HFF-Myc (cell line): ENCODE measurements at regions not wholly inside any gene's neighbourhood (a gene's known extent, or its start where the extent isn't known, plus 50 kb on each side); places are given as distances from the start of the nearest gene placed in this dataset.
"Not testable (repeated sequence)": the region's sequence is repeated elsewhere in the genome, so short reads cannot be mapped to it uniquely, and the experiment has no call there.

ENCODE experiments used
- DNase-seq: peaks from one replicate; pipeline ENCODE4 v3.0.0-alpha.2; 2011; ENCODE audit warnings: low read depth; ENCODE audit errors: extremely low read depth
- H3K4me3 ChIP-seq: replicated peaks from 2 replicates; pipeline ENCODE4 v1.5.1; 2011; ENCODE audit warnings: low read depth, mild to moderate bottlenecking, control low read depth, low read length
- CTCF ChIP-seq: IDR thresholded peaks from 2 replicates; pipeline ENCODE4 v1.5.1; 2012; ENCODE audit warnings: mild to moderate bottlenecking, low read depth, low read length, control low read depth; ENCODE audit errors: missing control alignments

GRCh38 chr17:16888413-16889087 is 83.4 kb downstream of the TNFRSF13B start:
- no peak overlapping the region for H3K4me3 ChIP-seq
- TF ChIP-seq CTCF: no peak
- DNase-seq: no peak

DNA sequence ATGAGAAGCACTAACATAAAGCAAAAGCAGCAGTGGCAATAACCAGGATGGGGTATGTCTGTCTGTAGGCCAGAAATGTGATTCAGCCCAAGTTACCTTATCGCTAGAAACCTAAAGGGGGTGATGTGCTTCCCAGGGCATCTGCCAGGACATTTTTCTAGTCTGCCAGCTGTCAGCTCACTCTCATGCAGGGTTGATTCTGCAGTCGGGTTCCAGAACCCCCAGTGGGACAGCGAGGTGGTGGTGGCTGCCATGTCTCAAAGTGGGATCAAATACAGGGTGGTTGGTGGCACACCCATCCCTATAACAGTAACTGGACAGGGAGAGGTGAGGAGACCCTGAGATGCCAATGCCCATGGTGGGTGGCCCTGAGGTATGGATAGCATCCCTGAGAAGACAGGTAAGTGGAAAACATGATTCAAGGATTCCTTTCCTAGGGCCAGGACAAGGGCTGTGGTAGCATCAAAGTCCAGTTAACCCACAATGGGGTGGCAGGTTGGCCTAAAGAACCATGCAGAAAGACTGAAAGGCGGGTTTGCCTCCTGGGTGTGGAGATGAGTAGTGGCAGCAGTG is 84.3 kb downstream of the TNFRSF13B start:
- DNase-seq: no peak
- no peak overlapping the region for H3K4me3 ChIP-seq
- no peak for TF ChIP-seq CTCF

- TF ChIP-seq CTCF: no peak
- no peak overlapping the region for H3K4me3 ChIP-seq
- no peak for DNase-seq
Measured at GRCh38 chr17:16886655-16887322, 85.1 kb downstream of the TNFRSF13B start.

- not testable (repeated sequence) for H3K4me3 ChIP-seq, DNase-seq
Measured at GRCh38 chr17:16885204-16885603, 86.7 kb downstream of the TNFRSF13B start.

DNA sequence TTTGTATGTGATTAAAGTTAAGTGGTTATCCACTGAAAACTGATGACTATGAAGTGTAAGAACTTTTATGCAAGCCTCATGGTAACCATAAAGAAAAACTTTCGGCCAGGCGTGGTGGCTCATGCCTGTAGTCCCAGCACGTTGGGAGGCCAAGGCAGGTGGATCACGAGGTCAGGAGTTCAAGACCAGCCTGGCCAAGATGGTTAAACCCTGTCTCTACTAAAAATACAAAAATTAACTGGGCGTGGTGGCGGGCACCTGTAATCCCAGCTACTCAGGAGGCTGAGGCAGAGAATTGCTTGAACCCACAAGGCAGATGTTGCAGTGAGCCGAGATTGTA is 89.0 kb downstream of the TNFRSF13B start:
- H3K4me3 ChIP-seq, DNase-seq: not testable (repeated sequence)

DNA sequence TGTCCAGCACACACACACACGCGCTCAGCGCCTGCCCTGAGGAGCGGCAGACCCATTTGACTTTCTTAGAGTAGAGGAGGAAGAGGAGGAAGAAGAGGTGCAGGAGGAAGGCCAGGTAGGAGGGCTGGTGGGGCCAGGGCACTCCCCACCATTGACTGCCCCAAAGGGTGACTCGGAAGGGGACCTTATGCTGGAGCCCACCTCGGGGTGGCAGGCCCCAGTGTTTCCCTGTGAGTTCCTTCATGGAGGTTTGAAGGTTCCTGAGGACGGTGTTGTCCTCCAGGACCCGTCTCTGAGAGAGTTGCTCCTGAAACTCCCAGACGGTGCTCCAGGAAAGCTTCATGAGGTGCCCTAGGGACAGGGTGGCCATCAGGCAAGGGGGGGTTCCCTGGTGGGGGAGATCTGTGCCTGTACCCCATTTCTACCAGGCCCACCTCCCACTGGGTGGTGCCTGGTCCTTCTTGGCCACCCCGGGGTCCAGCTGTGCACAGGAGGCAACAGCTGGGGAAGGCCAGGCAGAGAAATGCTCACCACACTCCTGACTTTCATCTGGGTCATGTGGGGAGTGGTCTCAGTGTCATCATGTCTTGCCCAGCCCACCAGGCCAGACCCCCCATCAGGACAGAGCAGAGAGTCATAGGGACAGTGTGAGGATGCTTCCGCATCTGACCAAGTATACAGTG is 89.5 kb downstream of the TNFRSF13B start:
- no peak for DNase-seq
- H3K4me3 ChIP-seq: no peak overlapping the region
- no peak for TF ChIP-seq CTCF

- DNase-seq: no peak
- no peak for TF ChIP-seq CTCF
Measured at GRCh38 chr17:16881239-16881924, 90.5 kb downstream of the TNFRSF13B start.

More at GRCh38 chr17:16881239-16881924, 90.5 kb downstream of the TNFRSF13B start:
- H3K4me3 ChIP-seq: no peak overlapping the region
